ENCODE measurements at regions not wholly inside any gene's neighbourhood (a gene's known extent, or its start where the extent isn't known, plus 50 kb on each side); places are given as distances from the start of the nearest gene placed in this dataset.

DNA sequence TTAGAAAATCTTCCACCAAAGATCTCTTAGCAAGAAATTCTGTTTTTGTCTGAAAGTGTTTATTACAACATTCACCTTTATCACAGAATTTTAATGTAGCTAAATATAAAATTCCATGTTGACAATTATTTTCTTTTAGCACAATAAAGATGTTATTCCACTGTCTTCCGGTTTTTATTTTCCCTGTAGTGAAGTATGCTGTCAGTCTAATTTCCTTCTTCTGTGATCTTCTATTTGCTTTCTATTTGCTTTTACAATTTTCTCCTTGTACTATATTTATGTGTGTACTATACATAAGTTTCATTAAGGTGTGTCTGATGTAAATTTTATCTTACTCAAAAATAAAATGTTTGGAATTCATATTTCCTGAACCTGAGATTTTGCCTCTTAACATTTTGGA lies 117.5 kb upstream of the PPP2R3A start:
- TF ChIP-seq, protein P1, sequence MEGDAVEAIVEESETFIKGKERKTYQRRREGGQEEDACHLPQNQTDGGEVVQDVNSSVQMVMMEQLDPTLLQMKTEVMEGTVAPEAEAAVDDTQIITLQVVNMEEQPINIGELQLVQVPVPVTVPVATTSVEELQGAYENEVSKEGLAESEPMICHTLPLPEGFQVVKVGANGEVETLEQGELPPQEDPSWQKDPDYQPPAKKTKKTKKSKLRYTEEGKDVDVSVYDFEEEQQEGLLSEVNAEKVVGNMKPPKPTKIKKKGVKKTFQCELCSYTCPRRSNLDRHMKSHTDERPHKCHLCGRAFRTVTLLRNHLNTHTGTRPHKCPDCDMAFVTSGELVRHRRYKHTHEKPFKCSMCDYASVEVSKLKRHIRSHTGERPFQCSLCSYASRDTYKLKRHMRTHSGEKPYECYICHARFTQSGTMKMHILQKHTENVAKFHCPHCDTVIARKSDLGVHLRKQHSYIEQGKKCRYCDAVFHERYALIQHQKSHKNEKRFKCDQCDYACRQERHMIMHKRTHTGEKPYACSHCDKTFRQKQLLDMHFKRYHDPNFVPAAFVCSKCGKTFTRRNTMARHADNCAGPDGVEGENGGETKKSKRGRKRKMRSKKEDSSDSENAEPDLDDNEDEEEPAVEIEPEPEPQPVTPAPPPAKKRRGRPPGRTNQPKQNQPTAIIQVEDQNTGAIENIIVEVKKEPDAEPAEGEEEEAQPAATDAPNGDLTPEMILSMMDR (conservative IDR thresholded peaks at IDR 0.05; ENCODE audit: low read depth, low read length) = no peak

DNA sequence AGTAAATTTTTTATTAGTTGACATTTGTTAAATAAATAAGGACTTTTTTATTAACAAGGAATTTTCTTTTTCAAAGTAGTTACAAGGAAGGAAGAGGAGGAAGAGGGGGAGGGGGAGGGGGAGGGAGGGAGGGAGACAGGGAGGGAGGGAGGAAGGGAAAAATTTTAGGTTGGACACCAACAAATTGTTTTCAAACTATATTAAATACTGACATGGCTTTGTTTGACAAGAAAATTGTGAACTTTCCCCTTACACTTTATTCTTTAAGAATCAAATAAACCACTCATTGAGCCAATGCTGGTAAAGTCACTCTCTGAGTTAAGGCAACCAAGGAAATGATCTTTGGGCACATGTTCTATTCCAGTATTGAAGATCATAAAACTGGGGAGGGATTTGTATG lies 115.7 kb upstream of the PPP2R3A start:
- no peak overlapping the region for H3K4me3 ChIP-seq (ENCODE audit: low read depth, low read length)
- TF ChIP-seq, protein P1 (conservative IDR thresholded peaks at IDR 0.05; ENCODE audit: low read depth, low read length) = no peak
- DNase-seq (ENCODE audit: low read depth) = no peak

More for the DNA sequence above, 117.5 kb upstream of the PPP2R3A start:
- no peak overlapping the region for H3K4me3 ChIP-seq (ENCODE audit: low read depth, low read length)
- DNase-seq (ENCODE audit: low read depth) = no peak

DNA sequence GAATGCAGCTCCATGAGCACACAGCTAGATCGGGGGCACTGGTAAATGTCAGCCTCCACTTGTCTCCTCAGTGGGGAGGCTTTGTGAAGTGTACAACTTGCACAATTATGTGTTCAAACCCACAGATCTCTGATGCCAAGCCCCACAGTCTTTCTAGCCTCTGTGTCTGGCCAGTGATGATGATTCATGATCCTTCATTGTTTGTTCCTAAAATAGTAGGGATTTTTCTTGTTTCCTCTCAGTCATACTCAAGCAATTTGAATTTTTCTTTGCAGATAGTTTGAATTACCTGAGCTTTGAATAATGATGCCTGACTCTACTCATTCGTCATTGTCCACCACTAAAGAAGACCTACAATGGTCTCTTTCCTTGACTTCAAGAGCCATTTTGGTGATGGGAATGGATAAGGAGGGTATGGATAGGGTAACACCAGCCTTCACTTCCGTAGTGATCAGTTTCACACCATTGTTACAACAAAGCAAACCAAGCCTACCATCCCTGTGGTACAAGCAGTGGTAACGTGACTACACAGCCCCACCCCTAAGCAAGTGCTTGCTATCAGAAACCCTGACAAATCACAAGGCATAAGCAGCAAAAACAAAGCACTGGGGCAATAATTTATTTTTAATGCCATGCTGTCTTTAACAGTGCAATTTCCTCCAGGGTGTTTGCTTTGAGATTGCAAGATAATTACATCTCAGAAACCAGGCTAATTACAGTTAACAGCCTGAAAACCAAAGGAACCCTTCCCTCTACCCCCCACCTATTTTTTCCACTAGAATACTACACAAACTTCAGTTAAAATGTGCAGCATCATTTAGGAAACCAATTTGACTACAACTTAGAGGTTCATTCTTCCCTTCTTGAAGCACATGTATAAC lies 114.1 kb upstream of the PPP2R3A start:
- no peak for DNase-seq (ENCODE audit: low read depth)

DNA sequence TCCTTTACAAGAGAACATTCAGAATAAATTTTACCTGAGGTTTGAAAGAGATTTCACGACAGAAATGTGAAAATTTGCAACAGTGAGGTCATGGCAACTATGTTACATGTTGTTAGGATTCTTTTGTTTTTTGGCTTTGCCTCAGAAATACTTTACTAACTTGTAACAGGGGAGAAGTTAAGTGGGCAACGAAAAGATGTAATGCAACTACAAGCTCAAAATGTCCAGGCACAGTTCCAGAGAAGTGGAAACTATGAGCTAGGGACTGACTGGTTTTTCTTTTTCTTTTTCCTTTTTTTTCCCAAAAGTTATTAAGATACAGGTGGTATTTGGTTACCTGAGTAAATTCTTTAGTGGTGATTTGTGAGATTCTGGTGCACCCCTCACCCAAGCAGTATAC lies 111.5 kb upstream of the PPP2R3A start:
- TF ChIP-seq, protein P1 (conservative IDR thresholded peaks at IDR 0.05; ENCODE audit: low read depth, low read length) = no peak
- no peak for DNase-seq (ENCODE audit: low read depth)
- H3K4me3 ChIP-seq (ENCODE audit: low read depth, low read length) = no peak overlapping the region

More for the DNA sequence above, 114.1 kb upstream of the PPP2R3A start:
- TF ChIP-seq, protein P1 (conservative IDR thresholded peaks at IDR 0.05; ENCODE audit: low read depth, low read length) = no peak
- H3K4me3 ChIP-seq (ENCODE audit: low read depth, low read length) = no peak overlapping the region

DNA sequence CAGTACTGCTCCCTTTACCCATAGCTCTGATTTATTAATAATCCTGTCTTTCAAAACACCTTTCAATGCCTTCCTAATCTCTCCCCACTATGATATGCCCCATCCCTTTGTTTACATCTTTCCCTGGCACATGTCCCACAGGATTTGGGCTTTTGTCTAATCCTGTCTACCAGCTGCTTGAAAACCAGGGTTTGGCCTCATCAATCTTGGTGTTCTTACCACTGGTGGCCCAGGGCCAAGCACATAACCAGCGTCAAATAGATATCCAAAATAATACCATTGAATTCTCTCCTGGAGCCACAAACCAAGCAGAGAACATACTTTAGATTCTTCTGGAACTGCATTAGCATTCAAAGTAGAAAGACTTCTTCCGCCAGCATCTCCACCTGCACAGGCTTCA lies 104.8 kb upstream of the PPP2R3A start:
- H3K4me3 ChIP-seq (ENCODE audit: low read depth, low read length) = no peak overlapping the region
- TF ChIP-seq, protein P1 (conservative IDR thresholded peaks at IDR 0.05; ENCODE audit: low read depth, low read length) = no peak
- DNase-seq (ENCODE audit: low read depth) = no peak

DNA sequence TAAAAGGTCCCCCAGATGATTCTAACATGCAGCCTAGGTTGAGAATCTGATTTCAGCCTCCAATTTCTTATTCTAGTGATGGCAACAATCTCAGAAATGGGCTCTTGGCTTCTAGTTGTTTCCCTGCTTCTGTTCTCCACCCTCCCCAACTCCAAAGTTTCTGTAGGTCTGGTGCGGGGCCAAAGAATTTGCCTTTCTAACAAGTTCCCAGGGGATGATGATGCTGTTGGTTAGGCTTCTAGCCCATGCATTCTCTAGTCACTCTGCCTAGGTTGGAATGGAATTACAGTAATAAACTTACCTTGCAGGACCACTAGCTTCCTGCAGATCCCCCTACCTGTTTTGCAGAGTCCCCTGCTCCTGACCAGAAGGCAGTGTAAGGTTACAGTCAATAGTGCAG lies 103.2 kb upstream of the PPP2R3A start:
- no peak overlapping the region for H3K4me3 ChIP-seq (ENCODE audit: low read depth, low read length)
- no peak for DNase-seq (ENCODE audit: low read depth)
- TF ChIP-seq, protein P1 (conservative IDR thresholded peaks at IDR 0.05; ENCODE audit: low read depth, low read length) = no peak

DNA sequence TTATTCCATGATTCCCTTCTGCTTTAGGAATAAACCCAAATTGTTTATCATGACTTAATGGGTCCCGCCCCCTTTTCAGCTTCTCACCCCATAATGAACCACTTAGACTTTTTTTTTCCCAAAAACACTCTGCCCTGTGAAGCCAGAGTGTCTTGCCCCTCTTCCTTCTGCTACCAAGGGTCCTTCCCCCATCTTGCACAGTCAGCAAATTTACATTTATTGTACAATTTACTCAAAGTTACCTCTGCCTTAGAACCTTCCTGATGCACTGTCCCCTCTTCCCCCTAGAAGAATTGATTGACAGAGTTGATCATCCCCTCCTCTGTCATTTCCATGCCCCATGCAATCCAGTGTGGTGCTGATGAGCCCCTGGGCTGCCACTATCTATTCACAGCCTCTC lies 101.5 kb upstream of the PPP2R3A start:
- TF ChIP-seq, protein P1 (conservative IDR thresholded peaks at IDR 0.05; ENCODE audit: low read depth, low read length) = no peak
- no peak for DNase-seq (ENCODE audit: low read depth)
- no peak overlapping the region for H3K4me3 ChIP-seq (ENCODE audit: low read depth, low read length)
